ENCODE measurements at regions not wholly inside any gene's neighbourhood (a gene's known extent, or its start where the extent isn't known, plus 50 kb on each side); places are given as distances from the start of the nearest gene placed in this dataset.

- CTCF ChIA-PET (ENCODE audit: low intra/inter-chr PET ratio, low total read pairs), result no interaction called here
- H3K36me3 ChIP-seq (replicated peaks in 1 of 2; ENCODE audit: control insufficient read depth in 1 of 2, insufficient read depth in 2 of 2, low read length in 2 of 2), result no peaks in the 10 kb centered on the region
- H3K4me1 ChIP-seq (ENCODE audit: insufficient read depth, low read length), result no peaks in the 10 kb centered on the region
- POLR2A ChIA-PET, result no interaction called here
- H2AFZ ChIP-seq (ENCODE audit: low read length), result no peak overlapping the region
- H3K4me2 ChIP-seq (ENCODE audit: low read depth, low read length), result no peak overlapping the region
- no peaks in the 10 kb centered on the region for H4K20me1 ChIP-seq (ENCODE audit: insufficient read depth, low read length)
- no peak overlapping the region for H3K27ac ChIP-seq (ENCODE audit: extremely low read length, insufficient read depth, low read length)
- FAIRE-seq (no peak), DNase-seq (ENCODE audit: low spot score) (no peak), ATAC-seq (no peak)
- intact Hi-C loops (cut with micrococcal nuclease; ENCODE audit: unreplicated experiment), result no loop called here
- TF ChIP-seq ZNF232 (CRISPR knock-in tag; IDR thresholded peaks at IDR 0.05; ENCODE audit: borderline replicate concordance), result no peak
- TF ChIP-seq SMAD9 (CRISPR knock-in tag; IDR thresholded peaks at IDR 0.05), result no peak
- no peak for TF ChIP-seq ZSCAN30 (CRISPR knock-in tag; IDR thresholded peaks at IDR 0.05)
- no peak for TF ChIP-seq ZNF329 (CRISPR knock-in tag; IDR thresholded peaks at IDR 0.05; ENCODE audit: low read depth)
- no peak for TF ChIP-seq MTF1 (CRISPR knock-in tag; IDR thresholded peaks at IDR 0.05)
- TF ChIP-seq AKAP8 (CRISPR knock-in tag; IDR thresholded peaks at IDR 0.05), result no peak
- no peak for TF ChIP-seq ATF4 (CRISPR knock-in tag; IDR thresholded peaks at IDR 0.05)
- TF ChIP-seq CENPT (CRISPR knock-in tag; IDR thresholded peaks at IDR 0.05; ENCODE audit: low read depth), result no peak
- no peak for TF ChIP-seq SMC3 (IDR thresholded peaks at IDR 0.05; ENCODE audit: low read length)
- TF ChIP-seq NFE2L1 (CRISPR knock-in tag; IDR thresholded peaks at IDR 0.05; ENCODE audit: borderline replicate concordance), result no peak
- no peak for TF ChIP-seq ZGPAT (CRISPR knock-in tag; IDR thresholded peaks at IDR 0.05)
- TF ChIP-seq ZNF24 (IDR thresholded peaks at IDR 0.05), result no peak
- TF ChIP-seq EZH2 (conservative IDR thresholded peaks at IDR 0.05; ENCODE audit: low read depth, low read length), result no peak
- TF ChIP-seq ESRRA (CRISPR knock-in tag; IDR thresholded peaks at IDR 0.05; ENCODE audit: low read depth), result no peak
- TF ChIP-seq ZNF44 (CRISPR knock-in tag; IDR thresholded peaks at IDR 0.05), result no peak
- no peak for TF ChIP-seq HDAC2 (CRISPR knock-in tag; IDR thresholded peaks at IDR 0.05)
- no peak for TF ChIP-seq PRMT3 (CRISPR knock-in tag; IDR thresholded peaks at IDR 0.05; ENCODE audit: borderline replicate concordance, low read depth)
- WGBS (ENCODE audit: low lambda C conversion rate), result 32% methylated on average over 6 of the region's 6 CpGs
- no peaks in the 10 kb centered on the region for H3K9me3 ChIP-seq (ENCODE audit: low read length)
- in situ Hi-C loops (cut with HindIII; ENCODE audit: extremely low pct_ligation_motif_present, low pct_unique_long_range_greater_than_20kb), result no loop called here
- no peak overlapping the region for H3K4me3 ChIP-seq (replicated peaks in 1 of 3; ENCODE audit: insufficient read depth in 1 of 3, low read depth in 2 of 3, low read length in 3 of 3)
- H3K27me3 ChIP-seq (ENCODE audit: control insufficient read depth in 1 of 2, insufficient read depth in 2 of 2, low read length in 2 of 2), result peaks cover 3 to 20% of the 10 kb centered on the region in 2 experiments; a peak in 4 of 5 replicates
- BruUV-seq (replicated peaks), result no TSS peak
- H3K79me2 ChIP-seq (ENCODE audit: insufficient read depth, low read length), result no peaks in the 10 kb centered on the region
- H3K9ac ChIP-seq (ENCODE audit: insufficient read depth, low read depth, low read length), result no peak overlapping the region
Measured at GRCh38 chr10:131649617-131650016, 251.2 kb upstream of the PPP2R2D start.
